ENCODE measurements at regions not wholly inside any gene's neighbourhood (a gene's known extent, or its start where the extent isn't known, plus 50 kb on each side); places are given as distances from the start of the nearest gene placed in this dataset.

GRCh38 chr3:81968658-81969057 lies 207.2 kb upstream of the GBE1 start:
- Histone ChIP-seq H3K27me3 (no peaks in the 10 kb centered on the region), H3K4me1 (no peaks in the 10 kb centered on the region), H3K36me3 (no peaks in the 10 kb centered on the region), H3K4me3 (no peak overlapping the region), H3K9me3 (no peaks in the 10 kb centered on the region), H3K27ac (no peak overlapping the region)
- intact Hi-C loops (cut with DNase I), result no loop called here
- DNase-seq, result no peak
- no peak for ATAC-seq
- no peak for TF ChIP-seq CTCF (IDR thresholded peaks at IDR 0.05)

GRCh38 chr3:81967393-81967792 lies 205.9 kb upstream of the GBE1 start:
- intact Hi-C loops (cut with DNase I), result no loop called here
- no peak for DNase-seq
- Histone ChIP-seq H3K27me3 (no peaks in the 10 kb centered on the region), H3K4me1 (no peaks in the 10 kb centered on the region), H3K27ac (no peak overlapping the region), H3K9me3 (no peaks in the 10 kb centered on the region), H3K4me3 (no peak overlapping the region), H3K36me3 (no peaks in the 10 kb centered on the region)
- ATAC-seq, result no peak
- no peak for TF ChIP-seq CTCF (IDR thresholded peaks at IDR 0.05)

DNA sequence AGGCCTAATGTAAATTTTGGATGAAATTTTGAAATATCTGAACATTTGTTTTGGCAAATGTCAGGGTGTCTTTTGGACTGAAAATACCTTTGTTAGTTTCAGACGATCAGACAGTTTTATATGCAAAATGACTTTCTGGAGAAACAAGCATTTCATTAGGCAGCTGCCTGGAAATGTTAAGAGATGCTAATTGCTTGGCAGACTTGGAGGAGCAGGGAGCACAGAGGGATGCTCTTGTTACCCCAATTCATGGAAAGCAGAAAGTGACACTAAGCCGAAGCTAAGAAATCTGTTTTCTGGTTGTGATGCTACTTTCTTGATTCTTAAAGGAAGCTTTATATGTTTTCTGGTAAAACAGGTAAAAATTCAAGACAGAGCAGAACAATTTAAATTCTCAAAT lies 204.3 kb upstream of the GBE1 start:
- H3K27me3 ChIP-seq, result no peaks in the 10 kb centered on the region
- intact Hi-C loops (cut with DNase I), result no loop called here
- DNase-seq (no peak), ATAC-seq (no peak)
- H3K4me3 ChIP-seq, result no peak overlapping the region
- H3K4me1 ChIP-seq, result no peaks in the 10 kb centered on the region
- no peaks in the 10 kb centered on the region for H3K36me3 ChIP-seq
- no peaks in the 10 kb centered on the region for H3K9me3 ChIP-seq
- no peak overlapping the region for H3K27ac ChIP-seq
- TF ChIP-seq CTCF (IDR thresholded peaks at IDR 0.05), result no peak

GRCh38 chr3:81962396-81962795 lies 201.0 kb upstream of the GBE1 start:
- no peaks in the 10 kb centered on the region for H3K4me1 ChIP-seq
- no peak for DNase-seq
- no peak overlapping the region for H3K27ac ChIP-seq
- intact Hi-C loops (cut with DNase I), result no loop called here
- no peak for ATAC-seq
- no peaks in the 10 kb centered on the region for H3K9me3 ChIP-seq
- no peaks in the 10 kb centered on the region for H3K27me3 ChIP-seq
- no peaks in the 10 kb centered on the region for H3K36me3 ChIP-seq
- no peak for TF ChIP-seq CTCF (IDR thresholded peaks at IDR 0.05)
- no peak overlapping the region for H3K4me3 ChIP-seq

- Histone ChIP-seq H3K27ac (no peak overlapping the region), H3K9me3 (no peaks in the 10 kb centered on the region), H3K4me1 (no peaks in the 10 kb centered on the region), H3K4me3 (no peak overlapping the region), H3K27me3 (no peaks in the 10 kb centered on the region), H3K36me3 (no peaks in the 10 kb centered on the region)
- ATAC-seq, result no peak
- TF ChIP-seq CTCF (IDR thresholded peaks at IDR 0.05), result no peak
- intact Hi-C loops (cut with DNase I), result no loop called here
- DNase-seq, result no peak
Observed at GRCh38 chr3:81958972-81959640, 197.7 kb upstream of the GBE1 start.

DNA sequence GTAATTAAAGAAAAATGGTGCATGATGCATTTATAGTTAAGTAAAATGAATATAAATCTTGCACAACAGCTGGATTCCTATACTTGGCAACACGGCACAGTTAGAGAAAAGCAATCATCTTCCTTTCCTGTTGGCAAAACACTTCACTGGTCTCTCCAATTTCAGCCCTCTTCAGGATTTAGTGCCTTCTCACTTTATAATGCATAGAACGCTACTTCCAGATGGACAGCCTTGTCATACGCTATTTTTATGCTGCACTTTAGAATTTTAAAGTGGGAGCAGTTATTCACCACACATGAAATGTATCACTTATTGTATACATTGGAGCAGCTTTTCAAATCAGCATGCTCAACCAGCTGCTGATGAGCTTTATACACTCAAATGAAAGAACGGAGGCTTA lies 194.4 kb upstream of the GBE1 start:
- Histone ChIP-seq H3K9me3 (no peaks in the 10 kb centered on the region), H3K36me3 (no peaks in the 10 kb centered on the region), H3K27me3 (no peaks in the 10 kb centered on the region), H3K4me1 (no peaks in the 10 kb centered on the region), H3K27ac (no peak overlapping the region), H3K4me3 (no peak overlapping the region)
- ATAC-seq (no peak), DNase-seq (no peak)
- intact Hi-C loops (cut with DNase I), result no loop called here
- no peak for TF ChIP-seq CTCF (IDR thresholded peaks at IDR 0.05)
